Esophagus muscularis mucosa (tissue), 4 donors: ENCODE measurements at regions not wholly inside any gene's neighbourhood (a gene's known extent, or its start where the extent isn't known, plus 50 kb on each side); places are given as distances from the start of the nearest gene placed in this dataset.

ENCODE experiments used
- EP300 ChIP-seq: sonication (generic); formaldehyde crosslinking; IDR thresholded peaks from one replicate; pipeline ENCODE4 v1.6.1; 2017; ENCODE audit warnings: antibody characterized with exemption
- POLR2A ChIP-seq: fragments of 450-650 bp; IDR thresholded peaks from one replicate; pipeline ENCODE4 v1.6.1; 2017; ENCODE audit warnings: antibody characterized with exemption, moderate library complexity, mild to moderate bottlenecking, low read depth
- POLR2AphosphoS5 ChIP-seq, 2 donors: sonication (generic); formaldehyde crosslinking; IDR thresholded peaks; one replicate each; pipeline ENCODE4 v1.6.1; 2017; ENCODE audit warnings: antibody characterized with exemption in 2 of 2
- TF ChIP-seq, protein P1 (sequence below), 3 experiments: fragments of 200-600 bp in 2 of 3; fragments of 450-650 bp in 1 of 3; sonication (generic) in 2 of 3; IDR thresholded peaks; one replicate each; pipeline ENCODE4 v1.5.1; 2017 to 2019; ENCODE audit warnings: antibody characterized with exemption in 3 of 3, mild to moderate bottlenecking in 2 of 3, moderate library complexity in 1 of 3

DNA sequence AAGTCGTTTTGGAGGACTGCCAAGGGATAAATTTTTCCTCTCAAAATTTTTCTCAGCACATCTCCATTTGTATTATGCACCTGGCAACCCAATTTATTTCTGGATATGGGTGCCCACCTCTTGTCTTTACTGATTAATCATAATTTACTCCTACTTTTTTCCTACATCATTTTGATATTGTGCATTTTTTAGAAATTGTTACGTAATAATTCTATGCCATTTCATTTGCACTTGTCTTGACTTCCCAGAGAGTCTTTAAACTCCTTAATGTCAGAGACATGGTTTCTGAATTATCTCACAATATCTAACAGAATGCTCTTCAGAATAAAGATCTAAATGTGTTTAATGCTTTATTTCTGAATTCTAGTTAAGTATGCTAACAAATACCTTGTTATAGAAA, 113.1 kb downstream of the TMTC3 start:
- TF ChIP-seq POLR2A: no peak
- TF ChIP-seq, protein P1, sequence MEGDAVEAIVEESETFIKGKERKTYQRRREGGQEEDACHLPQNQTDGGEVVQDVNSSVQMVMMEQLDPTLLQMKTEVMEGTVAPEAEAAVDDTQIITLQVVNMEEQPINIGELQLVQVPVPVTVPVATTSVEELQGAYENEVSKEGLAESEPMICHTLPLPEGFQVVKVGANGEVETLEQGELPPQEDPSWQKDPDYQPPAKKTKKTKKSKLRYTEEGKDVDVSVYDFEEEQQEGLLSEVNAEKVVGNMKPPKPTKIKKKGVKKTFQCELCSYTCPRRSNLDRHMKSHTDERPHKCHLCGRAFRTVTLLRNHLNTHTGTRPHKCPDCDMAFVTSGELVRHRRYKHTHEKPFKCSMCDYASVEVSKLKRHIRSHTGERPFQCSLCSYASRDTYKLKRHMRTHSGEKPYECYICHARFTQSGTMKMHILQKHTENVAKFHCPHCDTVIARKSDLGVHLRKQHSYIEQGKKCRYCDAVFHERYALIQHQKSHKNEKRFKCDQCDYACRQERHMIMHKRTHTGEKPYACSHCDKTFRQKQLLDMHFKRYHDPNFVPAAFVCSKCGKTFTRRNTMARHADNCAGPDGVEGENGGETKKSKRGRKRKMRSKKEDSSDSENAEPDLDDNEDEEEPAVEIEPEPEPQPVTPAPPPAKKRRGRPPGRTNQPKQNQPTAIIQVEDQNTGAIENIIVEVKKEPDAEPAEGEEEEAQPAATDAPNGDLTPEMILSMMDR (IDR thresholded peaks at IDR 0.05): no peak
- no peak for TF ChIP-seq POLR2AphosphoS5 (IDR thresholded peaks at IDR 0.05)
- no peak for TF ChIP-seq EP300
